HG03378 (cell line): ENCODE measurements at regions not wholly inside any gene's neighbourhood (a gene's known extent, or its start where the extent isn't known, plus 50 kb on each side); places are given as distances from the start of the nearest gene placed in this dataset.
A peak's percentile ranks its signal among the peaks of the same experiment; 100 is the strongest.
"Not testable (repeated sequence)": the region's sequence is repeated elsewhere in the genome, so short reads cannot be mapped to it uniquely, and the experiment has no call there.

ENCODE experiments used
- ATAC-seq: cut with Tn5 transposase; IDR thresholded peaks from one replicate; pipeline ENCODE4 v1.9.1; 2021; ENCODE audit warnings: mild to moderate bottlenecking, moderate library complexity; ENCODE audit not compliant: unreplicated experiment

DNA sequence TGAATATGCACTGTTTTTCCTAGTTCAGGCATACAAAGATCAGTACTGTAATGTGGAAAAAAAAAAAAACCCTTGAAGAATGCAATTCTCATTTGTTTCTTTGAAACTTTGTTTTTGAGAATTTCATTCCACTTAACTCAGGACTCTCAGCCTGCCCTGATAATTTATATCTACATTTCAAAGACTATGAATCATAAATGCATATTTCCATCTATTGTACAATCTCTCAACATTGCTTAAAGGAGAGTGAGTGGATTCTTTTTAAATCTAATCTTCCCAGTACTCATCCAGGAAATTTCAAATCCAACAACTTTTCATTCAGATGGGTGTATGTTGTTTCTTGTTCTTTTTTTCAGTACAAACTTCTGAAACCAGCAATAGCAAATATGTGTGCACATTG, 322.2 kb upstream of the DDI1 start:
- ATAC-seq = no peak

DNA sequence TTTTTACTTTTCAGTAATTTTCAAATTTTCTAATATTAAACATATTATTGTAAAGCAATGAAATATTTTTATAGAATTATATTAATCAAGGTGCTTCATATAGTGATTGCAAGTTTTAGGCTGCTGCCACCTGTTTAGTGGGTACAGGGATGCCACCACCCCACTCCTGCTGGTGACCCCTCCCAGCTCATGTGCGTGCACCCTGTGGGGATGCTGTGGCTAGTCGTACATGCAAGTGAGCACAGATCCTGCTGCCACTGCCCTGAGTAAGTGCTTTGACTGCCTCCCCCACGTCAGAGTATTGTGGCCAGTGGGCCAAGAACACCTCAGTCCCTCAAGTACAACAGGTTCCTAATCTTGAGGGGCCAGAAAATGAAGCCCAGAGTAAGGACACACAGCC, 320.1 kb upstream of the DDI1 start:
- no peak for ATAC-seq

DNA sequence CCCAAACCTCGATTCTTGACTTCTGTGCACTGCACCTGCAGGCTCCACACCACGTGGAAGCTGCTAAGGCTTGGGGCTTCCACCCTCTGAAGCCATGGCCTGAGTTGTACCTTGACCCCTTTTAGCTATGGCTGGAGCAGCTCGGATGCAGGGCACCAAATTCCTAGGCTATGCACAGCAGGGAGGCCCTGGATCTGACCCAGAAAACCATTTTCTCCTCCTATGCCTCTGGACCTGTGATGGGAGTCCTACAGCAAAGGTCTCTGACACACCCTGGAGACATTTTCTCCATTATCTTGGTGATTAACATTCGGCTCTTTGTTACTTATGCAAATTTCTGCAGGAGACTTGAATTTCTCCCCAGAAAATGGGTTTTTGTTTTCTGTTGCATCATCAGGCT, 309.2 kb upstream of the DDI1 start:
- ATAC-seq = no peak

DNA sequence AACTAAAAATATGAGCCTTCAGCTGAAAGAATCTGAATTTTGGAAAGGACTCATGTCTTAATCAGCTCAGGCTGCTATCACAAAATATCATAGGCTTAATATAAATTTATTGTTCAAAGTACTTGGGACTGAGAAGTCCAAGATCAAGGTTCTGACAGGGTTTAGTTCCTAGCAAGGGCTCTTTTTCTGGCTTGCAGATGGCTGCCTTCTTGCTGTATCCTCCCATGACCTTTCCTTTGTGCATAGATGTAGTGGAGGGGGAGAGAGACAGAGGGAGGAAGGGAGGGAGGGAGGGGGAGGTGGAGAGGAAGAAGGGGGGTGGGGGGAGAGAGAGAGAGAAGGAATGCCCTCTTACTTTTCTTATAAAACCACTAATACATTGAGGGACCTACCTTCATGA, 306.8 kb upstream of the DDI1 start:
- ATAC-seq = no peak

DNA sequence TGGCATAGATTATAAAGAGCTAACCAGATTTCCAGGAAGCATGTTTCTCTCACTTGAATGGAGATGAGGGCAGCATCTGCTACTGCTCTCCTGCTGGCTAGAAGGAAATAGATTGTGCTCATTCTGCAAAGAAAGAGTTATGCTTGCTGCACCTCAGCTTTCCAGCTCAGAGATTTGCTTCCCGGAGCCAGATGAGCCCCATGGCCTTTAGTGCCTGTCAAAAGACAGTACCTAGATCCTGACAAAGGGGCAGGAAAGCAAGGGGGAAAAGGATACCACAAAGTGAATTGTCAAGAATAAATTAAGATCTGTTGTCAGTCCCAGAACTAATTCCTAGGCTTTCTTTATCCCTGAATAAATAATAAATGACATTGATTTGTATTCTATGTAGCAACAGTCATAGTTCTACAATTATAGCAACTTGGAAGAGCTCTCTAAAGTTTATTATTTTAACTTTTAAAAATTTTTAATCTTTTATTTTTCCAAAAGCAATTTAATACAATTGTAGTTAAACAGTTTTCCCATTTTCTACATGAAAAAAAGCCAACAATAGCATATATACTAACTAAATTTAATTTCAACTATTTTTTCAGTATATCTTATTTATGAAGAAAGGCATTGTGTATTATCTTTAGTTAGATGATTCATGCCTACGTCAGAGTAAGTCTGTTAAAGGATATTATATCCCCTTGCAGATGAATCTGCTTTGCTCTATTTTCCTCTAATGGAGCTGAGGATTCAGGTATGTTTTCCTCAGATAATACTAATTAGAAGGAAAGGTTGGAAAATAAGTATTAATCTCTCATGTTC, 306.1 kb upstream of the DDI1 start:
- ATAC-seq = no peak

- ATAC-seq = no peak
These were observed 304.8 kb upstream of the DDI1 start for GRCh38 chr11:103731670-103732069.

GRCh38 chr11:103733889-103734288, 302.6 kb upstream of the DDI1 start:
- no peak for ATAC-seq

DNA sequence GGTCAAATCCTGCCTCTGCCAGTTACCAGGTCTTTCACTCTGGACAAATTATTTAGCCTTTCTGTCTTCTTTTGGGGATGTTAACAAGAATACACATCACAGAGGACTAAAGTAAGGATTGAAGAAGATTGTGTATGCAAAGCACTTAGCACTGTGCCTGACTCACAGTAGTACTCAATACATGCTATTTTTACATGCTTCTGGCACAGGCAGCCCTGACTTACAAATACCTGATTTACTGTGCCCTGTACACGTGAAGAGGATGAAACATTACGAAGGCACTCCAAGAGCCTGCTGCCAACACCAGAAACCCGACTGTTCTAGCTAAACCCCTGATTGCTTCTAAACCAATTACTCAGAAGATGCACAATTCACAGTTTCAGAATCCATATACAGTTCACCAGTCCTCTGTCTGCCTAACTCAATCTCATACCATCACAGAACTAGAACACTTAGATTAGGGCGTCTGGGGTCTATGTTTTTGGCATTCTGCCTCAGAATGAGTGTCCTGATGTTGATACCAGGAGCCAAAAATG, 300.9 kb upstream of the DDI1 start:
- ATAC-seq = no peak

GRCh38 chr11:103736315-103737036, 300.0 kb upstream of the DDI1 start:
- no peak for ATAC-seq

- ATAC-seq = no peak
These were observed 299.3 kb upstream of the DDI1 start for GRCh38 chr11:103737037-103737622.

GRCh38 chr11:103737747-103738146, 298.7 kb upstream of the DDI1 start:
- ATAC-seq = no peak

- ATAC-seq = not testable (repeated sequence)
These were observed 297.2 kb upstream of the DDI1 start for GRCh38 chr11:103739074-103739796.

DNA sequence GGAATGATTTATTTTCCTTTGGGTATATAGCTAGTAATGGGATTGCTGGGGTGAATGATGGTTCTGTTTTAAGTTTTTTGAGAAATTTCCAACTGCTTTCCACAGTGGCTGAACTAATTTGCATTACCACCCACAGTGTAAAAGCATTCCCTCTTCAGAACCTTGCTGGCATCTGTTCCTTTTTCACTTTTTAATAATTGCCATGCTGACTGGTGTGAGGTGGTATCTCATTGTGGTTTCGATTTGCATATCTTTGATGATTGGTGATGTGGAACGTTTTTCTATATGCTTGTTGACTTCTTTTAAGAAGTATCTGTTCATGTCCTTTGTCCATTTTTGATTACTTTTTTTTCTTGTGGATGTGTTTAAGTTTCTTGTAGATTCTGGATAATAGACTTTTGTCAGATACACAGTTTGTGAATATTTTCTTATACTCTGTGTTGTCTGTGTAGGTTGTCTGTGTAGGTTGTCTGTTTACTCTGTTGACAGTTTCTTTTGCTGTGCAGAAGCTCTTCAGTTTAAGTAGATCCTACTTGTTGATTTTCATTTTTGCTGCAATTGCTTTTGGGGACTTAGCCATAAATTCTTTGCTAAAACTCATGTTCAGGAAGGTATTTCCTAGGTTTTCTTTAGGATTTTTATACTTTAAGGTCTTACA, 291.8 kb upstream of the DDI1 start:
- peak; percentile 76 for ATAC-seq

GRCh38 chr11:103749158-103749557, 287.3 kb upstream of the DDI1 start:
- ATAC-seq = no peak

DNA sequence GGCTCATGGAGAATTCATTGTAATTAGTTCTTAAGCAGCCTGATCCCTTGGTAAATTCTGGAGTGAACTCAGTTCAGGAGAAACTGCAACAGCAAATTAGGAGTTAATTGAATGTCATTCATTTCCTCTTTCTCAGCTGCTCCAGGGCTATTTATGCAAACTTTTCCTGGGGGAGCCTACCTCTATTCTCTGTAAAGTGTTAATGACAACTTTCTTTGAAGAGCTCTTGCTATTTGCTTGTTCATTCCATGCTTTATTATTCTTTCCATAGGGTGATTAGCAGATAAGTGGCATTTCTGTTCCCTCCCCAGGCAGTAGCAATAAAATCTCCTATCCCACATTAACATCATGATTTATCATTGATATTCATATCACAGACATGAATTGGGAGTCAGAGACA, 267.6 kb upstream of the DDI1 start:
- no peak for ATAC-seq

DNA sequence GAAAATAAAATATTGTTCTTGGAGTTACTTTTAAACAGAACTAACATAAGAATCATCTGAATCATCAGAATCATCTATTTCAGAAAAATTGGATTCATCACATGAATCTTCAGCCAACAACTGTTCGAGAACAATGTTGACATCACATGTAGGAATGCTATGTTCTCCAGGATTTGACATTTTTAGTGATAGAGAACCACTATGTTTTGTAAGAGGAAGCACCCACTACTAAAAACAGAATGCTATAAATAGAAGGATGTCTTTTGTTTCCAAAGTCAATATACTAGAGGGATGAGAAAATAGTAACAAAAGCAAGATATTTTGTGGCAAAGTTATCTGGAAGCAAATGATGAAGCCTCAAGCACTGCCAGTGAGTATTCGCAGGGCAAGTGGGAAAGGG, 263.4 kb upstream of the DDI1 start:
- no peak for ATAC-seq

DNA sequence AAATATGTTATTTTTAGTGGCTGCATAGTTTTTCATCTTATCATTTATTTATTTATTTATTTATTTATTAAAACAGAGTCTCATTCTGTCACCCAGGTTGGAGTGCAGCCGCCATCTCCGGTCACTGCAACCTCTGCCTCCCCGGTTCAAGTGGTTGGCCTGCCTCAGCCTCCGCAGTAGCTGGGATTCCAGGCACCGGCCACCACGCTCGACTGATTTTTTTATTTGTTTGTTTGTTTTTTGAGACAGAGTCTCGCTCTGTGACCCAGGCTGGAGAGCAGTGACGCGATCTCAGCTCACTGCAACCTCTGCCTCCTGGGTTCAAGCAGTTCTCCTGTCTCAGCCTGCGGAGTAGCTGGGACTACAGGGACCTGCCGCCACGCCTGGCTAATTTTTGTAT, 262.9 kb upstream of the DDI1 start:
- ATAC-seq = no peak

GRCh38 chr11:103779054-103779453, 257.4 kb upstream of the DDI1 start:
- ATAC-seq = no peak

- ATAC-seq = no peak
These were observed 246.5 kb upstream of the DDI1 start for GRCh38 chr11:103789952-103790351.

GRCh38 chr11:103792981-103793468, 243.4 kb upstream of the DDI1 start:
- no peak for ATAC-seq
